IMR-90 (cell line): ENCODE measurements at regions not wholly inside any gene's neighbourhood (a gene's known extent, or its start where the extent isn't known, plus 50 kb on each side); places are given as distances from the start of the nearest gene placed in this dataset.

ENCODE experiments used
- ATAC-seq: fragments of 200-7000 bp; cut with Tn5 transposase; 2 replicates; pipeline ENCODE4 v1.9.1; 2020; ENCODE audit warnings: low read depth, mild to moderate bottlenecking, moderate library complexity
- BruUV-seq: library from RNA; stranded (reverse); fragments of 400-500 nt; replicated peaks from 2 replicates; lab custom pipeline; 2021; lab: Mats Ljungman, UMichigan
- CTCF ChIA-PET: fragments of 300-600 bp; formaldehyde crosslinking; extraction: SDS; loops from one replicate; lab custom pipeline; 2021; ENCODE audit warnings: antibody characterized with exemption; lab: Yijun Ruan, JAX
- POLR2A ChIA-PET: fragments of 300-600 bp; sonication (Branson Sonifier 250); formaldehyde crosslinking; loops from one replicate; lab custom pipeline; 2022; ENCODE audit warnings: antibody characterized with exemption; ENCODE audit not compliant: unreplicated experiment; lab: Charles Lee
- DNase-seq: peaks from one replicate; pipeline ENCODE4 v3.0.0; 2013
- H2AFZ ChIP-seq: replicated peaks from 2 replicates; pipeline ENCODE3; 2013; ENCODE audit warnings: low read length, mild to moderate bottlenecking; ENCODE audit not compliant: poor library complexity
- H2AK5ac ChIP-seq: 2 replicates; pipeline ENCODE4 v1.6.1; 2013; ENCODE audit warnings: low read depth, low read length, inconsistent platforms
- H2AK9ac ChIP-seq: replicated peaks from 2 replicates; pipeline ENCODE3; 2013; ENCODE audit warnings: mild to moderate bottlenecking, low read depth, low read length, moderate library complexity; ENCODE audit not compliant: poor library complexity
- H2BK120ac ChIP-seq: 2 replicates; pipeline ENCODE4 v1.6.1; 2013; ENCODE audit warnings: low read depth, low read length, inconsistent platforms
- H2BK15ac ChIP-seq: 3 replicates; pipeline ENCODE4 v1.6.1; 2013; ENCODE audit warnings: low read depth, low read length, inconsistent platforms
- H2BK20ac ChIP-seq: 2 replicates; pipeline ENCODE4 v1.6.1; 2013; ENCODE audit warnings: low read depth, mild to moderate bottlenecking, inconsistent platforms, low read length, moderate library complexity
- H2BK5ac ChIP-seq: 2 replicates; pipeline ENCODE4 v1.6.1; 2013; ENCODE audit warnings: mild to moderate bottlenecking, low read depth, low read length, inconsistent platforms; ENCODE audit not compliant: poor library complexity, severe bottlenecking
- H3K14ac ChIP-seq: replicated peaks from 2 replicates; pipeline ENCODE4 v1.6.1; 2013; ENCODE audit warnings: low read depth, low read length, inconsistent platforms
- H3K18ac ChIP-seq: 2 replicates; pipeline ENCODE4 v1.6.1; 2013; ENCODE audit warnings: low read depth, low read length, control low read depth
- H3K23ac ChIP-seq: 2 replicates; pipeline ENCODE4 v1.6.1; 2013; ENCODE audit warnings: low read depth, low read length, inconsistent platforms
- H3K27ac ChIP-seq: 2 replicates; pipeline ENCODE4 v1.5.1; 2013; ENCODE audit warnings: mild to moderate bottlenecking, control low read depth, low read length; ENCODE audit not compliant: insufficient read depth
- H3K27me3 ChIP-seq: 2 replicates; pipeline ENCODE4 v1.6.1; 2013; ENCODE audit warnings: low read length; ENCODE audit not compliant: control insufficient read depth, insufficient read depth
- H3K36me3 ChIP-seq: 2 replicates; pipeline ENCODE4 v1.6.1; 2013; ENCODE audit warnings: low read length, mixed read lengths; ENCODE audit not compliant: control insufficient read depth, insufficient read depth
- H3K4ac ChIP-seq: 2 replicates; pipeline ENCODE4 v1.6.1; 2013; ENCODE audit warnings: low read depth, low read length, inconsistent platforms
- H3K4me1 ChIP-seq: 2 replicates; pipeline ENCODE4 v1.6.1; 2013; ENCODE audit warnings: low read length, mixed read lengths; ENCODE audit not compliant: control insufficient read depth, insufficient read depth
- H3K4me2 ChIP-seq: 2 replicates; pipeline ENCODE4 v1.6.1; 2013; ENCODE audit warnings: low read depth, mild to moderate bottlenecking, control low read depth, low read length, moderate library complexity
- H3K4me3 ChIP-seq: 2 replicates; pipeline ENCODE4 v1.5.1; 2013; ENCODE audit warnings: low read depth, mild to moderate bottlenecking, control low read depth, low read length, moderate library complexity; ENCODE audit not compliant: insufficient read depth
- H3K56ac ChIP-seq: 2 replicates; pipeline ENCODE4 v1.6.1; 2013; ENCODE audit warnings: low read length, inconsistent platforms; ENCODE audit not compliant: insufficient read depth; ENCODE audit errors: extremely low read depth
- H3K79me1 ChIP-seq, 2 experiments: 2 replicates each; pipeline ENCODE4 v1.6.1; 2013; ENCODE audit warnings: low read length in 2 of 2, inconsistent platforms in 1 of 2, low read depth in 1 of 2
- H3K9ac ChIP-seq: 2 replicates; pipeline ENCODE4 v1.6.1; 2013; ENCODE audit warnings: low read depth, low read length, control low read depth
- H3K9me1 ChIP-seq: 2 replicates; pipeline ENCODE4 v1.6.1; 2013; ENCODE audit warnings: low read length, inconsistent platforms; ENCODE audit not compliant: insufficient read depth
- H3K9me3 ChIP-seq: 2 replicates; pipeline ENCODE4 v1.6.1; 2013; ENCODE audit warnings: low read length; ENCODE audit not compliant: control insufficient read depth, insufficient read depth
- H4K20me1 ChIP-seq: 2 replicates; pipeline ENCODE4 v1.6.1; 2013; ENCODE audit warnings: low read length, inconsistent platforms; ENCODE audit not compliant: insufficient read depth
- H4K5ac ChIP-seq: 2 replicates; pipeline ENCODE4 v1.6.1; 2013; ENCODE audit warnings: mild to moderate bottlenecking, low read depth, low read length, control low read depth
- H4K8ac ChIP-seq, 2 experiments: 2 replicates each; pipeline ENCODE4 v1.6.1; 2013; ENCODE audit warnings: low read depth in 2 of 2, low read length in 2 of 2, control low read depth in 1 of 2, inconsistent platforms in 1 of 2
- H4K91ac ChIP-seq: 2 replicates; pipeline ENCODE4 v1.6.1; 2013; ENCODE audit warnings: low read depth, low read length, inconsistent platforms; ENCODE audit not compliant: insufficient read depth
- BHLHE40 ChIP-seq: fragments of 150-350 bp; IDR thresholded peaks from 2 replicates; pipeline ENCODE4 v1.6.1; 2016; ENCODE audit warnings: mild to moderate bottlenecking, low read depth, low read length
- CEBPB ChIP-seq: IDR thresholded peaks from 2 replicates; pipeline ENCODE4 v1.6.1; 2012; ENCODE audit warnings: low read depth, low read length, improper control_type of control experiment
- CHD1 ChIP-seq: IDR thresholded peaks from 2 replicates; pipeline ENCODE4 v1.6.1; 2012; ENCODE audit warnings: low read depth, low read length, improper control_type of control experiment
- CTCF ChIP-seq: conservative IDR thresholded peaks from 2 replicates; pipeline ENCODE4 v1.5.1; 2012; ENCODE audit warnings: mild to moderate bottlenecking, low read depth, low read length, improper control_type of control experiment
- ELK1 ChIP-seq: fragments of 150-350 bp; IDR thresholded peaks from 2 replicates; pipeline ENCODE4 v1.6.1; 2016; ENCODE audit warnings: low read depth, mild to moderate bottlenecking, low read length, moderate library complexity, borderline replicate concordance
- FOS ChIP-seq: fragments of 150-350 bp; IDR thresholded peaks from 2 replicates; pipeline ENCODE4 v1.6.1; 2016; ENCODE audit warnings: low read depth, low read length
- MAFK ChIP-seq: IDR thresholded peaks from 2 replicates; pipeline ENCODE4 v1.6.1; 2012; ENCODE audit warnings: low read depth, low read length, improper control_type of control experiment
- MAZ ChIP-seq: IDR thresholded peaks from 2 replicates; pipeline ENCODE4 v1.6.1; 2012; ENCODE audit warnings: low read depth, mild to moderate bottlenecking, low read length, improper control_type of control experiment, moderate library complexity, borderline replicate concordance
- MXI1 ChIP-seq: IDR thresholded peaks from 2 replicates; pipeline ENCODE4 v1.6.1; 2012; ENCODE audit warnings: low read depth, mild to moderate bottlenecking, low read length, moderate library complexity, borderline replicate concordance
- NFE2L2 ChIP-seq: fragments of 150-350 bp; IDR thresholded peaks from 2 replicates; pipeline ENCODE4 v1.6.1; 2016; ENCODE audit warnings: low read depth, mild to moderate bottlenecking, low read length
- POLR2A ChIP-seq: IDR thresholded peaks from 2 replicates; pipeline ENCODE4 v1.6.1; 2012; ENCODE audit warnings: mild to moderate bottlenecking, low read depth, low read length
- RAD21 ChIP-seq: IDR thresholded peaks from 2 replicates; pipeline ENCODE4 v1.6.1; 2012; ENCODE audit warnings: low read length, improper control_type of control experiment
- RCOR1 ChIP-seq: IDR thresholded peaks from 2 replicates; pipeline ENCODE4 v1.6.1; 2012; ENCODE audit warnings: mild to moderate bottlenecking, low read length, improper control_type of control experiment; ENCODE audit not compliant: insufficient replicate concordance
- RFX5 ChIP-seq: IDR thresholded peaks from 2 replicates; pipeline ENCODE4 v1.8.0; 2012; ENCODE audit warnings: low read depth, mild to moderate bottlenecking, low read length, moderate library complexity
- SMC3 ChIP-seq: fragments of 150-350 bp; IDR thresholded peaks from 2 replicates; pipeline ENCODE4 v1.6.1; 2016; ENCODE audit warnings: low read depth, mild to moderate bottlenecking, antibody characterized with exemption, low read length, moderate library complexity
- USF2 ChIP-seq: fragments of 150-350 bp; IDR thresholded peaks from 2 replicates; pipeline ENCODE4 v1.6.1; 2017; ENCODE audit warnings: mild to moderate bottlenecking, antibody characterized with exemption, low read length, low read depth
- WGBS, 2 experiments: methylation state at CpG; one replicate each; pipeline versions ENCODE4 v1.1.5 to v1.1.7; 2013; ENCODE audit warnings: missing lambda C conversion rate in 2 of 2; ENCODE audit not compliant: insufficient read length in 1 of 2; ENCODE audit errors: extremely low coverage in 2 of 2; 5-methylcytosine and 5-hydroxymethylcytosine counted together
- dilution Hi-C: fragments of 300-500 bp; cut with HindIII; formaldehyde crosslinking; loops from one replicate; pipeline ENCODE4 v1.14.3; 2018; ENCODE audit warnings: low sequenced_read_pairs; ENCODE audit not compliant: unreplicated experiment
- in situ Hi-C: fragments of 300-500 bp; cut with MboI; formaldehyde crosslinking; loops from 3 replicates; pipeline ENCODE4 v1.14.3; 2019; ENCODE audit warnings: low sequenced_read_pairs, inconsistent platforms, mixed read lengths
- intact Hi-C: fragments of 100-400 bp; cut with micrococcal nuclease; formaldehyde crosslinking; loops from 2 replicates; pipeline ENCODE4 v1.10.0; 2022

GRCh38 chr1:14273811-14274210 lies 324.7 kb upstream of the KAZN start:
- intact Hi-C loops, result no loop called here

More at GRCh38 chr1:14273811-14274210, 324.7 kb upstream of the KAZN start:
- Histone ChIP-seq H3K14ac (no peak overlapping the region), H2BK5ac (no peak overlapping the region), H3K23ac (no peak overlapping the region), H3K79me1 (no peaks in the 10 kb centered on the region), H3K56ac (no peak overlapping the region), H2BK15ac (no peak overlapping the region), H2BK20ac (no peak overlapping the region), H3K27me3 (no peaks in the 10 kb centered on the region), H3K9ac (no peak overlapping the region), H3K4me1 (no peaks in the 10 kb centered on the region), H3K18ac (no peak overlapping the region), H4K8ac (no peak overlapping the region), H2AK5ac (no peak overlapping the region), H3K9me1 (no peaks in the 10 kb centered on the region), H2AFZ (no peak overlapping the region), H3K9me3 (peaks cover 4% of the 10 kb centered on the region; the same call in 1 of the 2 replicates), H3K4me2 (no peak overlapping the region), H3K4ac (no peak overlapping the region), H3K4me3 (no peak overlapping the region), H4K91ac (no peak overlapping the region), H4K5ac (no peak overlapping the region), H3K27ac (no peak overlapping the region), H3K36me3 (no peaks in the 10 kb centered on the region), H4K20me1 (no peaks in the 10 kb centered on the region), H2AK9ac (no peak overlapping the region), H2BK120ac (no peak overlapping the region)
- ATAC-seq (no peak), DNase-seq (no peak)
- ChIA-PET CTCF (no interaction called here), POLR2A (no interaction called here)
- no TSS peak for BruUV-seq
- in situ Hi-C loops, result no loop called here
- WGBS, 2 experiments, result no CpG with 5 or more reads among the region's 5 CpGs
- TF ChIP-seq NFE2L2 (no peak), RCOR1 (no peak), CTCF (no peak), MXI1 (no peak), CEBPB (no peak), SMC3 (no peak), MAFK (no peak), ELK1 (no peak), USF2 (no peak), RAD21 (no peak), RFX5 (no peak), CHD1 (no peak), POLR2A (no peak), FOS (no peak), BHLHE40 (no peak), MAZ (no peak)
- dilution Hi-C loops, result no loop called here
